GM12864 (cell line): ENCODE measurements at regions not wholly inside any gene's neighbourhood (a gene's known extent, or its start where the extent isn't known, plus 50 kb on each side); places are given as distances from the start of the nearest gene placed in this dataset.
"Not testable (repeated sequence)": the region's sequence is repeated elsewhere in the genome, so short reads cannot be mapped to it uniquely, and the experiment has no call there.

Experiments
- DNase-seq: peaks from one replicate; pipeline ENCODE4 v3.0.0-alpha.2; 2011; ENCODE audit warnings: low read depth
- H3K4me3 ChIP-seq: 2 replicates; pipeline ENCODE4 v1.5.1; 2011; ENCODE audit warnings: mild to moderate bottlenecking, low read depth, low read length, control low read depth
- TF ChIP-seq, protein P1 (sequence below): IDR thresholded peaks from 2 replicates; pipeline ENCODE4 v1.5.1; 2011; ENCODE audit warnings: low read depth, mild to moderate bottlenecking, moderate library complexity, low read length, control low read depth, inconsistent platforms; ENCODE audit errors: missing control alignments

DNA sequence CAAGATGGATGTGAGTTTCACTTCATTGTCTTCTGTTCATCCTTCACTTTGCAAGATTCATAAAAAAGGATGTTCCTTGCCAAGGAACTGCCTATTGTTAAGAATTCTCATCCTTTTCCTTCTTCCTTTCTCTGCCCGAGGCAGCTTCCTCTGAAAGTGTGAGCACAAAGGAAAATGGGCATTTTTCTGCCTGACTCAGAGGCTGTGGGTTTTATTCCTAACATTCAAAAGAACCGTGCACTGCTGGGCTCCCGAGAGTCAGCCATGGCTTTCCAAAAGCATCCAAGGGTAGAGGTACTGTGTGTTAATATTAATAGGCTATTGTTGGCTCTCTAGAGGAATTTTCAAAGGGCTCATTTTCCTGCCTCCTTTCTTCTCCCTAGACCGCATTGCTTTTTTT lies 289.4 kb downstream of the ABCC12 start:
- TF ChIP-seq, protein P1, sequence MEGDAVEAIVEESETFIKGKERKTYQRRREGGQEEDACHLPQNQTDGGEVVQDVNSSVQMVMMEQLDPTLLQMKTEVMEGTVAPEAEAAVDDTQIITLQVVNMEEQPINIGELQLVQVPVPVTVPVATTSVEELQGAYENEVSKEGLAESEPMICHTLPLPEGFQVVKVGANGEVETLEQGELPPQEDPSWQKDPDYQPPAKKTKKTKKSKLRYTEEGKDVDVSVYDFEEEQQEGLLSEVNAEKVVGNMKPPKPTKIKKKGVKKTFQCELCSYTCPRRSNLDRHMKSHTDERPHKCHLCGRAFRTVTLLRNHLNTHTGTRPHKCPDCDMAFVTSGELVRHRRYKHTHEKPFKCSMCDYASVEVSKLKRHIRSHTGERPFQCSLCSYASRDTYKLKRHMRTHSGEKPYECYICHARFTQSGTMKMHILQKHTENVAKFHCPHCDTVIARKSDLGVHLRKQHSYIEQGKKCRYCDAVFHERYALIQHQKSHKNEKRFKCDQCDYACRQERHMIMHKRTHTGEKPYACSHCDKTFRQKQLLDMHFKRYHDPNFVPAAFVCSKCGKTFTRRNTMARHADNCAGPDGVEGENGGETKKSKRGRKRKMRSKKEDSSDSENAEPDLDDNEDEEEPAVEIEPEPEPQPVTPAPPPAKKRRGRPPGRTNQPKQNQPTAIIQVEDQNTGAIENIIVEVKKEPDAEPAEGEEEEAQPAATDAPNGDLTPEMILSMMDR, result no peak
- no peak for DNase-seq
- no peak overlapping the region for H3K4me3 ChIP-seq

DNA sequence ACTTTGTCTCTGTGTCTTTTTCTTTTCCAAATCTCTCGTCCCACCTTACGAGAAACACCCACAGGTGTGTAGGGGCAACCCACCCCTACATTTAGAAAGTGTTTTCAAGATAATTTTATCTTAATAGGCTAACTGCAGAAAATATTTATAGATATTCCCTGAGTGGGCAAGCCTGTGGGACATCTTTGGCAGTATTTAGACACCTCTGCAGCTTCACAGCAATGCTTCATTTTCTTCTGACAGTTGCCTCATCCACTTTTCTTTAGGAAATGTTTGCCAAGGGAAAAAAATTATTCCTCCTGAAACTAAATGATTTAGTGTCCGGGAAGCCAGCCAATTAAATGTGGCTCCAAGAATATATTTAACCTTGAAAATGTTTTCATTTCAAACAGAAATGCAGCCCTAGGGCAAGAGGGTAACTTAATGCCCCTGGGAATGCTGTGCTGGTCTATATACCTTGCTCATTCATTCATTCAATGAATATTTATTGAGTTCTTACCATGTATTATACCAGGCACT lies 290.4 kb downstream of the ABCC12 start:
- DNase-seq, result no peak
- no peak overlapping the region for H3K4me3 ChIP-seq
- TF ChIP-seq, protein P1, result no peak

DNA sequence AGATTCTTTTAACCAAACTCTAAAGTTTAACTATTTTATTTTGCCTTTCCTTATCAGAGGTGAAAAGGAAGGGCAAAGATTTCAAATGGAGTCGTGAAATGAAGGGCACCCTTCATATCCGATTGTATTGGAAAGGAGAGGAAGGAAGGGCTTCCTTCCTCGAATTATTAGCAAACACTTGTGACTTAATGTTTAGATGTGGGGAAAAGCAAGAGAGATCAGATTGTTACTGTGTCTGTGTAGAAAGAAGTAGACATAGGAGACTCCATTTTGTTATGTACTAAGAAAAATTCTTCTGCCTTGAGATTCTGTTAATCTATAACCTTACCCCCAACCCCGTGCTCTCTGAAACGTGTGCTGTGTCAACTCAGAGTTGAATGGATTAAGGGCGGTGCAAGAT lies 291.5 kb downstream of the ABCC12 start:
- H3K4me3 ChIP-seq, DNase-seq: not testable (repeated sequence)

DNA sequence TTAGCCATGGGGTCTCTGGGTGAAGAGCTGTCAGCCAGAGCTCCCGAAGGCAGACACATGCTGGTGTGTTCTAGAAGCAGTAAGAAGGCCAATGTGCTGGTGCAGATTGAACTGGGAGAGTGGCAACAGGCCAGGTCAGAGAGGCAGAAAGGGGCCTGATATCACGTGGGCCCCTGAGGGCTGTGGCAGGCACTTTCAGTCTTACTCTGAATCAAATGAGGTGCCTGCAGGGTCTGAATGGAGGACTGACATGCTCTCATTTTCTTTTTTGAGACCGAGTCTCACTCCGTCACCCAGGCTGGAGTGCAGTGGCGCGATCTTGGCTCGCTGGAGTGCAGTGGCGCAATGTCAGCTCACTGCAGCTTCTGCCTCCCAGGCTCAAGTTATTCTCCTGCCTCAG lies 293.8 kb downstream of the ABCC12 start:
- TF ChIP-seq, protein P1, result no peak
- DNase-seq, result no peak
- no peak overlapping the region for H3K4me3 ChIP-seq

DNA sequence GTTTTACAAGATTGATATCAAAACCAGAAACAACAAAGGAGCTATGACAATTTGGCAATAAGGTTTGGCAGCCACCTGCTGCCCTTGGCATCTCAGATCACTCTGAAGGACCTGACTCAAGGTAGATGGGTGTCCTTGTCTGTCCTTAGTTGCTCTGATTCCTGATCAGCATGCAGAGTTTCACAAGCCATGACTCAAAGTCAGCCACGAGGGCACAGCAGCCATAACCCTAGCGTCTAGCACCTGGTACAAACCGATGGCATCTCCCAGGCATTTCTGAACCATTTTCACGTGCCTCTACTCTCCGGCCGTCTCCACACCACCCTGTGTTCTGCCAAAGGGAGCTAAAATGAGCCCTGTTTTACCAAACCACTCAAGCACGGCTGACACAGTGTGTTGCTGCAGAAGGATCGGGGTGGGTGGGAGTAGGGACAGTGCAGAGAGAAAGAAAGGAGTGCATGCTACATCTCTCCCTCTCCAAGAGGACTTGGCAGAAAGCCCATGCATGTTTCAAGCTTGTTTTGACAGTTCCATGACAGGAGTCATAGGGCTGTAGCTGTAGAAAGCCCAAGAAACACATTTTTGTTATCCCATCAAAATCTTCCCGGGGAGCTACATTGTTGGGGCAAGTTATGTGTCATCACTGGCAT lies 297.3 kb downstream of the ABCC12 start:
- no peak overlapping the region for H3K4me3 ChIP-seq
- TF ChIP-seq, protein P1, result no peak
- DNase-seq, result no peak

DNA sequence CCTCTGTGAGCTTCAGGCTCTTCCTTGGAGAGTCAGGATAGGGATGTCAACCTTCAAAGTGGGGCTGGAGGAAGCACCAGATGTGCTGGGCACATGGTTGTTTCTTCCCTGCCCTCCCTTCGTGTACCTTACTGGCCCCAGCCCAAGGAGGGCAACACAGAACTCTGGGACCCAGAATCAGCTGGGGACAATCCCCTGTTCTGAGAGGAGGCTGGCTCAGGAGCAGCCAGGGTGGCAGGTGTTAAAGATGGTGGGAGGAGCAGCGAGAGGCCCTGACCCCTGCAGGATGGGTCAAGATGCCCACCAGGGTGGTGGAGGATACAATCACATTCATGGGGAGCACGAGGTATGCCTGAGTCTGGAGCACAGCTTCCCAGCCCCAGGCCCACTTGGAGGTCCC lies 300.4 kb downstream of the ABCC12 start:
- TF ChIP-seq, protein P1, result no peak
- H3K4me3 ChIP-seq, result no peak overlapping the region
- no peak for DNase-seq

DNA sequence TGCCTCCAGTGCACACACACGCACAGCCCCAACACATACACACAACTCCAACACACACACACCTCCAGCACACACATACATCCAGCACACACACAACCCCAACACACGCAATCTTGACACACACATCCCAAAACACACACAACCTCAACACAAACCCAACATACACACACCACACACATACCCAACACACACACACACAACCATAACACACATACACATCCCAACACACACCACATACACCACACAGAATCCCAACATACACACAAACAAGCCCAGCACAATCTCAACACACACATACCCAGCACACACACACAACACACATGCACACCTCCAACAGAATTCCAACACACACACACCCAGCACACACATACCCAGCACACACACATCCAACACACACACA lies 301.1 kb downstream of the ABCC12 start:
- DNase-seq, result no peak
- H3K4me3 ChIP-seq, result no peak overlapping the region
- TF ChIP-seq, protein P1, result no peak
